ENCODE measurements at regions not wholly inside any gene's neighbourhood (a gene's known extent, or its start where the extent isn't known, plus 50 kb on each side); places are given as distances from the start of the nearest gene placed in this dataset.

DNA sequence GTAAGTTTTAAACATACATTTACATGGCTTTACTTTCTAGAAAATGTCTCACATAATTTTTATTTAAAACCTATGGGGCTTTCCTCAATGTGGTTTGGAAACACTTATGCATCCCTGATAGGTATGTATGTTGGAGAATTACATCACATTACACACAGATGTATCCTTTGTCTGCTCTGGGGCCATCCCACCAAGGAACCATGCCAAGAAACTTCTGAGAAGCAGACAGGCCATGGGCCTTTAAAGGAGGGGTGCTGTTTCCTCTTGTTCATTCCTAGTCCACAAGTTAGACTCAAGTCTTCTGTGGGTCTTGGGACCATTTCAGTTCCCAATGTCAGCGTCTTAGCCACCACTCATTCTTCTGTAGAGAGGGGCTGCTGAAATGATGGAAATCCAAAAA, 162.0 kb upstream of the SETBP1 start:
- DNase-seq = peak in 1 of 2 donors; percentile 28

DNA sequence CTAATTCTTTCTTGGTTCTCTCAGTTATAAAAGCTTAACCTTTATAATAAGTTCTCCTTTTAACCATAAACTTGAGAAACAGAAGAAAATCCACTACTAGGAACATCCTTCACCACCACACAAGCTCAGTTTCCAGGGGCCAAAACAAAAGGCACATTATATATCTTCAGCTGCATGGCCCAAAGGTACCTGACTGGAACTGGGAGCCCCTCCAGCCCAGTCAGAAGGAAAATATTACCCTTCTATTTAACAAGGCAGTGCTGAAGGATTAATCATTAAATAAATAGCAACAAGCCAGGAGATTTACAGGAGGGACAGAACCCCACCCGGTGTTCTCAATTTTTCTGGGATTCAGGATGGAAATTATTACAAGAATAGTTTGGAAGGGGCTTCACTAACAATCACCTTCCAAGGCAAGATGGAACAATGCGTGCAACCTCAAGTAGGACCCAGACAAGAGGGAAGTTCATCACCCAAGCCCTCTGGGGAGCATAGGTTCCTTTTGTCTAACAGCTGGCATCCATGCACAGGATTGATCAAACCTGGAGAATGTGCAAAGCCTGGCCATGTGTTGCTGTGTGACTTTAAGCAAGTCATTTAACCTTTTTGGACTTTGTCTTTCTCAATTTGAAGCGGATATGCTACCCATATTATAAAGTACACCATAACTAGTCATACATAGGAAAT, 159.6 kb upstream of the SETBP1 start:
- no peak for DNase-seq

DNA sequence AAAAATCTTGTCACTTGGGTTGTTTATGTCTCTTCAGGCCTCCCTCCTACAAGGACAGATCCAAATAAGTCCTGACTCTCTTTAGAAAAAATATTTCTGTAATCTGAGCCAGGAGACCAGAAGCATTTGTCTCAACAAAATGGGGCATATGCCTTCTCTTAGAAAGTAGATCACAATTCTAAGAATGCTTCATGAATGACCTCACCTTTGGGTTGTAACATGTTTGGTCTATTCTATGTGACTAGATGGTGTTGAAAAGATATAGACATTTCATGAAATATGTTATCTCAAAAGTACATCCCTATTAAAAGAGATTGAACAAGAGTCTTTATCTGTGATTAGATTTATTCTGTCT, 159.0 kb upstream of the SETBP1 start:
- DNase-seq = no peak

DNA sequence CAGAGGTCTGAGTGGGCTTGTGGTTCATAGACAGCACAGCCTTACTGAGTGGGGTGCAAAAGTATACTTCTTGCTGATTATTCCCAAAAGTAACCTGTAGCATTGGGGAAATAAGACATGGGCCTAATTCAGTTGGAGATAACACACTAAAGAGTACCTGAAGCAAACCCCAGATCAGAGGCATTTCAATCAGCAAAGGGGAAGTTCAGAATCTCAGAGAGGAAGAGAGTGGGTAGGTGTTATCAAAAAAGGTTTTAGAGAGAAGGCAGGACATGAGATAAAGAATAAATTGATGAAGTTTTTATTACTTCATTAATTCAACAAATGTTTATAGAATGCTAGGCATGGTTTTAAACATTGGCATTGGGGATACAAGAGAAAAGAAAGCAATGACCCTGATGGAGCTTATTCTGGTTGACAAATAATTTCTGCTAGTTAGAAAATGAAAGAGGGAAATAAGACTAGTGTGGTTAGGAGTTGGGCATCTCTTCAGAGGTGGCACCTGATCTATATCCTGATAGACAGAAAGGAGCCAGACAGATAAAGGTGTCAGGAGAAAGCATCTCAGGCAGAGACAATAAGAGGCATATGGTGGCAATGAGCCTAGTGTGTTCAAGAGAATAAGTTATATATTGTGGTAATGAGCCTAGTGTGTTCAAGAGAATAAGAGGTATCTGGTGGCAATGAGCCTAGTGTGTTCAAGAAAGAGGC, 153.8 kb upstream of the SETBP1 start:
- DNase-seq = no peak

DNA sequence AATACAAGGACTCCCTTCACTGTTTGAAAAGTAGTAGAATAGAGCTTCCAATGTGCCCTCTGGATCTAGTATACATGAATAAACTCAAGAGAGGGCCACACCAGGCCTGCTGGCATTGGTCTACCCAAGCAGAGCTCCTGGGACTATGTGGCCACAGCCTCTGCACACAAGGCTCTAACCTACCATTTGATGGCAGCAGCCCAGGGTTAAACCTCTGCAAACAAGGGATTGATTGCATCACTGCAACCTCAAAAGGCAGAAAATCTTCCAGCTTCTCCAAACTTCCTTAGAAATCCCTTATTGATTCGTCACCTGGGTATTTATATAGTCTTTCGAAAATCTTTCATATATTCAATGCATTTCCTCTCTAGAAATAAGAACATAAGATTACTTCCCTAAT, 147.6 kb upstream of the SETBP1 start:
- DNase-seq = no peak

DNA sequence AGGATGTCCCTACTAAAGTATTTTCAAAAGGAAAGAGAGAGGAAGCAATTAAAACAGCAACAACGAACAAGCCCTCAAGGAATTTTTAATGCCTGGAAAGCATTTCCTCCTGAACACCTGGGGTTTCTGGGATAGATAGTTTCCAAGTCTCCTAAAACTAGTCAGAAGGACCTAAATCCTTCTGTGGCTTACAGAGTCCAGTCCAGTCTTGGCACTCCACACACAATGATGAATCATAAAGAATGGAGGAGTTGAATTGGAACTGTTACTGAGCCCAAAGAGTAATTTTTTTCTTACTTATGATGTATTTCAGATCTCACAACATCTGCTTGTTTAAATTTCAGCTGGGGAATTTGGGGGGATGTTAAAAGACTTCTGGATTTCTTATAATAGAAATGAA, 144.6 kb upstream of the SETBP1 start:
- DNase-seq = no peak

DNA sequence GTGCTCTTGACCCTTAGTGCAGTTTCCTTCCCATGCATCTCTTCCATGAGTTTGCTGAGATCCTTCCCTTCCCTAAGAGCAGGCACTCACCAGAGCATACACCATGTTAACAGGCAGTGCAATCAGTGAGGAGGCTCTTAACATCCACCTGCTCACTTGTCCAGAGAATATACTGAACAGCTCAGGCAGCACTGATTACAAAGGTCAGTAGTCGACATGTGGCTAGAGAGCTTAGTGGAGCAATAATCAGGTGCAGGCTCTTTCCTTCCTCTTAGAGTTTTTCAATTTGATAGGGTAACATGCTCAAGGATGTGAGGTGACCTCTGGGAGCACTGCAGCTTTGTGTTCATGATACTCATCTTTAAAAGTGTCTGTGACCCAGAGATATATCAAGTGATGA, 144.1 kb upstream of the SETBP1 start:
- DNase-seq = no peak

DNA sequence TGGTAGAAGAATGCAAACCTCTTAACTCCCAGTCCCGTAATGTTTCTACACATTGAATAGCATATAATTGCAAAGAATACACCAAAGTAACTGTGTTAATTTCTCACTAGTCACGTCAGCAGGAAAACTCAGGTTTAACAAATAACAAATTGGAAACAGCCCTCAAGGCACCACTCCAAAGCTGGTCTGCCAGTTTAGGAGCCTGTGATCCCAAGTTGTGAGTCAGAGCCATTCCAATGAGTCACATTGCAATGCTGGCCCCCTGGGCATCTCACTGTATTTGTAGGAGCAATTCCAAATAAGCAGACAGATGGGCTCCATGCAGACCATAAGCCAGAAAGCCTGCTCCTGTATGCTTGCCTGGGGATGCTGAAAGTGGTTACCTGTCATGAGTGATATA, 143.2 kb upstream of the SETBP1 start:
- DNase-seq = no peak

DNA sequence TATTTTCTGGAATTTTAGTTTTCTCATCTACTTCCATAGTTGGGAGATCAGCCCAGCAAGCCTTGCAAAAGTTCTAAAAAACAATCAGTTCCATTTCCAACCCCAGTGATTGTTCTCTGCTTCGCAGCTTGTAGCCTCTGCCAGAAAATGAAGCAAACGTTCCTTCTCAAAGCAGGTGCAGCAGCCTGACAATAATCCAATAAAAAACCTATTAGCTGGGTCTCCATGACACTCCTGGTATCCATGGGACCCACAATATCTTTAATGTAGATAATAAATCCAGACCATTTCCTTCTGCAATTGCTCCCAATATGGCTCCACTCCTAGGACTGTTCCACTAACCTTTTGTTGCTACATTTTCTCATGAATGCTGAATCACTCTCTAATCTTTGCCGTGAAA, 140.8 kb upstream of the SETBP1 start:
- DNase-seq = no peak

DNA sequence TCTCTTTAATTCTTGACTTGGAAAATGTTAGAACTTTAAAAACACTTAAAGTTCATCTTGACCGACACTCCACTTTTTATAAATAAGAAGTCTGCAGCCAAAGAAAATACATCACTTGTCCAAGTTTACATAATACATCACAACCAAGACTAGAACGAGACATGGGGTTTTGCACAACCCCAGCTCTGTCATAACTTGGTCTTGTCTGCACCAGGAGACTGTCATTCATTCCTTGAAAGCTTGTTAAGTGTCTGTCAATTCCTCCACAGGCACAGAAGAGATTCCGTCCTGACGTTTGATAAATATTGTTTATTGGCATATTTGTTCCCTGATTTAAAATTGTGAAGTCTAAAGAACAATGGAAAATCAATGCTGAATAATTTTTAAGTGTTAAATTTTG, 139.5 kb upstream of the SETBP1 start:
- DNase-seq = no peak

DNA sequence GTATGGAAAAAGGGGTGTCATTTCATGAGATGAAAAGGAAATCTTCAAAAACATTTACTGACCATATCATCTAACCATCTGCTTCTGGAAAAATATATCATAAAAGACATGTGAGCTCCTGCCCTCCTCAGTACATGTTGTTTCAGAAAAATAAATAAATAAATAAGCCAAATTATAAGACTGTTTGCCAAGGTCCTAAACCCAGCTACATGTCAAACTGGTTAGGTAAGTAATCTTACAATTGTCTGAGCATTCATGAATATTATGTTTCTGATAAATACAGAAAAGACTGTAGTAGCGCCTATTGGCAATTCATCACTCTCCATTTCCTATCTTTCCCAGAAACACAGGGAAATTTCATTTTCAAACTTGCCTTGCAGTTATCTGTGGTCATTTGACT, 138.9 kb upstream of the SETBP1 start:
- no peak for DNase-seq

DNA sequence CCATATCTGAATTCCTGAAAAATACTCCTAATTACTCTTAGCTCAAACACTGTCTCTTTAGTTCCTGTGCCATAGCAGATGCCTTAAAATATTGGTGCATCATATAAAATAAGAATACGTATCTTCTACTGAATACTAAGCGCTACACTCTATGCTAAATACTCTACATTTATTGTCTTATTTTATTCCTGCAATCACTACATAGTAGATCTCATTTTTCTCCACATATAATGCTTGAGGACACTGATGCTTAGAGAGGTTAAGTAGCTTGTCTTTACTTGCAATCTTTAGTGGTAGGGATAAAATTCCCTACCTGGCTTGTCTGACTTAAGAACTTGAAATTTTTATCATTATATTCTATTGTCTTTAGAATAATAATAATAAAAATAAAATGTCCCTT, 137.3 kb upstream of the SETBP1 start:
- DNase-seq = no peak

DNA sequence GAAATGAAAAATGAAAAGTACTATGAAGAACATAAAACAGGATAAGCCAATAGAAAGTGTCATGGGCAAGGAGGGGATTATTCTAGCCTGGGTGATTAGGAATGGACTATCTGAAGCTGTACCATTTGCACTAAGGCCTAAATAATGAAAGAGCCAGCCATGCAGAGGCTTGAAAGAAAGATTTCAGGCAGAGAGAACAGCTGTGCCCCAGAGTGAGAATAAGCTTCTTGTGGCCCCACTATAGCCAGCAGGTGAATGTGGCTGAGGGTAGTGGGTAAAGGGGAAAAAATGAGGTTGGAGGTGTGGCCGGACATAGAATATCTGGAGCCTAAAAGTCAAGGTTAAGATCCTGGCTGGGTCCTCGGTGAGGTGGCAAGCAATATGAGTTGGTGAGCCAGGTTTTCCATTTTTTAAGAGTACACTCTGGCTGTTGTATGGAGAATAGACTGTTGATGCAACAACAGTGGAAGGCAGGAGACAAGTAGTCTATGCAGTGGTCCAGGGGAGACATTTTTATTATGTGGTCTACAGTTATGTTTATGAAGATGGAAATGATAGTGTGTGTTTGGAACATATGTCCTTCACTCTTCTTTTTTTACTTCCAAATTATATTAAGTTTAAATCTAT, 135.2 kb upstream of the SETBP1 start:
- DNase-seq = no peak

DNA sequence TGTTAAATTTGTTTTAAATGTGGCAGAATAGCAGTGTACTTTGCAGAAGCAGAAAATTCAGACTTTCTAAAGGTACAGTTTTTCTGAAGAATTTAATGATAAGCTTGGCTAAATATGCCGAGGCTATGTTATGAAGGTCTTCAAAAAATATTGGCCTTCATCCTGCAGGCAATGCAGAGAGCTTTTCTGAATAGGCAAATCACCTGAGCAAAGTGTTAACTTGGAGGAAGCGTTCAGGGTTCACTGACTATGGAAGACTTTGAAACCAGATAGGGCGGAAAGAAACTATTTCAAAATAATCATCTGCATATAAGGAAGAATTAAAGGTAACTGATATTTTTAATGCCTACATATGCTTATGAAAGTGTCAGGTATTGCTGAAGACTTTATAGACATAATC, 133.7 kb upstream of the SETBP1 start:
- DNase-seq = no peak

DNA sequence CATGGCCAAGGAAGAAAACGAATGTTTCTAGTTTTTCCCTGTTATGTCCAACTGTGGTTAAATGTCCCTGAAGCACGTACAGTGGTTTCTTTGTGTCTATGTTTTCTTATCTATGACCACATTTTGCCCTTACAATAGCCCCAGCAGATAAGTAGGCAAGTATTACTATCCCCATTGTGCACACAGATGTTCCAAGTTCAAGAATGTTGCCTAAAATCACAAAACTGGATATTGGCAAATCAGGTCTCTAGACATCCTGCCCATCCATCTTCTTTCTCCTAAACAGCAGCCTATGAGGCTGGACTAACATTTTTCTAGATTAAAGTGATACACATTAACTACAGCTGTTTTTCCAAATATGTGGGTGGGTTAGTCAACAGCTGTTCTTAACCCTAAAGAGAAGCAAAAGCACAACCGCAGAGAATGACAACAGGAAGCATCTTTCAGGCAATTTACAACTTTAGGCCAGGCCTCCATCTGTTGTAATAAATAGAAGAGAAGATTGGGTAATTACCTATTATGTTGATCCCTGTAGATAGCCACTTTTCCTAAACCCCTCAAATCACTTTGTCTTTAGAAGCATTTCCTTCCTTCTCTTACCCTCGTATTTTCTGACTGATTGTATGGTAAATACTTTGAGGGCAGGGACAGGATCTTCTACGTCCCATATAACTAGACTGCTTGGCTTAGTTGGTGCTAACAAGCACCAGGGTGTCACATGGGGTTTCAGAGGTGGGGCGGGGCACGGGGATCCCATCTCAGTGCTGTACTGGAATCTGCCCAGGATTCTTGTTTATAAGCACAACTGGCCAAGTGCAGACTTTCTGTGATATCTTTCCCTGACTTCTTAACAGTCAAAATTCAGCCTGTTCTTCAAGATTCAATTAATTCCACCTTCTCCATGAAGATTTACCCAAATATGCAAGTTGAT, 132.1 kb upstream of the SETBP1 start:
- DNase-seq = peak in 1 of 2 donors; percentile 93

DNA sequence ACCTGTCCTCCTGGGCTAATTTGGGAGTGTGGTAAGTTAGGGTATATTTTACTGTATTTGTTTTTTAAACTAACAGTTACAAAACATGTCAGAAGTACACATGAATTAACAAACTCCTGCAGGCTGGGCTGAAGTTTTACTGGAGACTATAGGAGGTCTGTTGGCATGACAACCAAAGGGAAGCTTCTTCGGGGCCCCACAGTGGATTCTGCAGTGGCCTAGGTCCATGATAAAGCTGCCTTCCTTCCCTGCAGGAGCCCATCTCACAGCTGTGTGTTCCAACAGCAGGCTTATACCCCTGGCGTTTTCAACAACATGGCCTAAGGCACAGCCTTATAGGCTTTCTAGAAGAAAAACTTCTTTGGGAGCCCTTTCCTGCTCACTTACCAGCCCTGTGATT, 128.0 kb upstream of the SETBP1 start:
- no peak for DNase-seq

DNA sequence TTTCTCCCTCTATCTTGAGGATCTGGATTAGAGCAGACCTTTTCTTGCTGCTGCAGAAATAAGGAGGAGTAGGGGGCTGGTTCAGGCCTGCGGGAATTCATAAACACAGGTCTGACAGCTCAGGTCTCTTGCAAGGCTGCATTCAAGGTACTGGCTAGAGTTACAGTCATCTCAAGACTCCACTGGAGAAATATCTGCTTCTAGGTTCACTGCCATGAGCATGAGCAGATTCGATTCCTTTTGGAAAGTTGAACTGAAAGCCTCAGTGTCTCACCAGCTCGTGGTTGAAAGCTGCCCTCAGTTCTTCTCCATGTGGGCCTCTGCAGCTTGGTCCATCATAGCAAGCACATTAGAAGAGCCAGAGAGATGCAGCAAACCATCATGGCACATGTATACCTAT, 124.4 kb upstream of the SETBP1 start:
- DNase-seq = no peak

DNA sequence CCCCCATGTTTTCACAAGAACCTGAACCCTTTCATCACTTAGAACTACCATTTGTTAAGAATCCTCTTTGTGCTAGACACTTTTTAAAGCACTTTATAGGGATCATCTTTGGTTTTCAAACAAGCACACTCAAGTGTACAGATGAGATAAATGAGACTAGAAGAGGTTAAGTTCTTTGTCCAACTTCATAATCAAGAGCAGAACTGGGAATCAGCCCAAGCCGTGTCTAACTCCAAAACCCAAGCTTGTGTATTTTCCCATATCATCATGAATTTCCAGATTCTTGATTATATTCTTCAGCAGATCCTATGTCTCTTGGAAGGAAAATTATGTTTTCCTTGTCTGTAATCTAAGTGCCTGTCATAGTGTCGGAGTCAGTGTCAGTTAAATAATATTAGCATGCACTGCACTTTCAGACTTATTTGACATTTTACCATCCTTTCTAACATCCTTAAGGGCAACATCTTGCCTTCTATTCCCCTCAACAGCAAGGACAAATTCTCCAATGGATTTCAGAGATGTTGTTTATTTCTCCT, 123.0 kb upstream of the SETBP1 start:
- DNase-seq = no peak

DNA sequence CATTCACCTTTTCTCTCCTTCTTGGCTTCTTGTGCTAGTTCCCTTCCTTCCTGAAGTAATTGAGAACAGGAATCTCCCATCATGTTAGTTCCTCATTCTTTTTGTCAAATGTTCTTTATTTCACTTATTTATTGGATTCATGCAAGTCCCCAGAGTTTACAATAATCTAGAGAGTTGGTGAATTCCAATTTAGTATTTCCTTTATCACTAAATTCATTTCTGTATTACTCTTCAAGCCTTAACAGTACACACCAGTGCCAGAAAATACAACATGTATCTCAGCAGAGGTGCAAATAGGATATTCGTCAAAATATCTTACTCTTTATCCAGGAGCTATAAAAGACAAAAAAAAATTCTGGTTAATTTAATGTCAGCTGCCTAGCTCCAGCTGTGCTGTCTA, 121.9 kb upstream of the SETBP1 start:
- no peak for DNase-seq

DNA sequence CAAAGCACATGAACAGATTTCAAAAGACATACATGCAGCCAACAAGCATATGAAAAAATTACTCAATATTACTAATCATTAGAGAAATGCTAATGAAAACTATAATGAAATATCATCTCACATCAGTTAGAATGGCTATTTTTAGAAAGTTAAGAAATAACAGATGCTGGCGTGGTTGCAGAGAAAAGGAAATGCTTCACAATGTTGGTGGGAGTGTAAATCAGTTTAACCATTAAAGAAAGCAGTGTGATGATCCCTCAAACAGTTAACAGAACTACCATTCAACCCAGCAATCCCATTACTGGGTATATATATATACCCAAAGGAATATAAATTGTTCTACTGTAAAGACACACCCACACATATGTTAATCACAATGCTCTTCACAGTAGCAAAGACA, 117.7 kb upstream of the SETBP1 start:
- DNase-seq = no peak

DNA sequence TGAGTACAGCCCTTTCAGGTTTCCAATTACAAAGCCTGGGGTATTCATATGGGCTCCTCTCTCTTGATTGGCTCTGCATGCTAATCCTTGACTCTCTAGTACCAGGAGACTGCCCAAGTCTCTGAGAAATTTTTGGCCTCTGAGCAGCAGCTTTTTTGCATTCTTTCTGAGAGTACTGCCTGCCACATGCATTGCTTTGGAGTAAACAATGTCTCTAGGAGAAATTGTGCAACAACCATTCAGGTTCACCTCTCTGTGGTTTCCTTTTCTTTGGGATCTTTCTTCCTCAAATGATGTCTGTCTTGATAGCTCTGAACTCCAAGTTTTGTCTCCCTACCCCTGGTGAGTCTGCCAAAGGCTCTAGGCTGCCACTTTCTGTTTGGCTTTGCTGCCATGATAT, 115.8 kb upstream of the SETBP1 start:
- peak in 1 of 2 donors; percentile 46 for DNase-seq

DNA sequence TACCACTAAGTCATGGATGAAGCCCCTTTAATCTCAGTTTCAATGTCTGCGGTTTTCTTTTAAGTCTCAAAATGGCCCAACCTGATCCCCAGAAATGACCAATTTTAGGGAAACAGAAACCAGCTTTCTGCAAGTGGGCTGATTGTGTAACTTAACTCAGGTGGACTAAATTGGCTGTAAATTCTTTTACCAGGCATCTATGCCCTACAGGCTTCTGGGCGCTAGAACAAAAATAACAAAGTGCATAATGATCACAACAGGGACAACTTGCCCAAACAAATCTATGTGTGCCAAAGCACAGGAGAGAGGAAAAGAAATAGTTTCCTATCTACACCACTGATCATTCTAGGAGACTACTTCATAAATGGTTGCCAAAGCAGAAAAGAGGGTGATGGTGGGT, 112.3 kb upstream of the SETBP1 start:
- DNase-seq = no peak

DNA sequence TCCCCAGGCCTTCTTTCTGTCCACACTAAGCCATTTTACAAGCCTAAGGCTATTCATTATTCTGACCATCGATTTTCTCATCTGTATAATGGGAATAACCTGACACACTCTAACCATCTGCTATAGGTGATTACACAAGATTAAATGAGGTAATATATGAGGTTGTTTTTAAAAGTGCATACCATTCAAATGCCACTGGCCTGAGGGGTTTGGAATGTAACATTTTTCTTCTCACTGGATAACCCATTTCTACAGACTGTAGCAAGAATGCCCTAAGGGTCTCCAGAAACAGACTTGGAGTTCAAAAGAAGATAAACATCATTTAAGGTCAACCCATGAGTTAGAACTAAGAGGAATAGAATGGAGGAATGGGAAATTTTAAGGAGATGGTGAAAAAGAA, 111.7 kb upstream of the SETBP1 start:
- DNase-seq = no peak
